Neuron (in vitro differentiated cells): ENCODE measurements at regions not wholly inside any gene's neighbourhood (a gene's known extent, or its start where the extent isn't known, plus 50 kb on each side); places are given as distances from the start of the nearest gene placed in this dataset.

ENCODE experiments used
- H2AFZ ChIP-seq: one replicate; pipeline ENCODE4 v1.6.1; 2013; ENCODE audit warnings: low read depth, mild to moderate bottlenecking, inconsistent platforms, low read length, moderate library complexity
- H3K27me3 ChIP-seq: one replicate; pipeline ENCODE4 v1.6.1; 2013; ENCODE audit warnings: low read length; ENCODE audit not compliant: insufficient read depth
- H3K36me3 ChIP-seq: one replicate; pipeline ENCODE4 v1.6.1; 2013; ENCODE audit warnings: low read length; ENCODE audit not compliant: insufficient read depth
- H3K4me1 ChIP-seq: one replicate; pipeline ENCODE4 v1.6.1; 2013; ENCODE audit warnings: low read length; ENCODE audit not compliant: insufficient read depth
- H3K4me3 ChIP-seq: 2 replicates; pipeline ENCODE4 v1.5.1; 2013; ENCODE audit warnings: mild to moderate bottlenecking, low read length, moderate library complexity
- H3K9me3 ChIP-seq: one replicate; pipeline ENCODE4 v1.6.1; 2013; ENCODE audit warnings: low read length

GRCh38 chr18:30591462-30591861, 451.1 kb downstream of the DSC3 start:
- Histone ChIP-seq H3K4me1 (no peaks in the 10 kb centered on the region), H3K4me3 (no peak overlapping the region), H3K36me3 (no peaks in the 10 kb centered on the region), H3K27me3 (no peaks in the 10 kb centered on the region), H3K9me3 (no peaks in the 10 kb centered on the region), H2AFZ (no peak overlapping the region)

- Histone ChIP-seq H3K27me3 (no peaks in the 10 kb centered on the region), H3K4me1 (no peaks in the 10 kb centered on the region), H3K4me3 (no peak overlapping the region), H2AFZ (no peak overlapping the region), H3K36me3 (no peaks in the 10 kb centered on the region), H3K9me3 (no peaks in the 10 kb centered on the region)
These were observed 453.8 kb downstream of the DSC3 start for GRCh38 chr18:30588673-30589164.

- H3K4me3 ChIP-seq: no peak overlapping the region
- H3K36me3 ChIP-seq: no peaks in the 10 kb centered on the region
- H2AFZ ChIP-seq: no peak overlapping the region
- no peaks in the 10 kb centered on the region for H3K4me1 ChIP-seq
- H3K27me3 ChIP-seq: no peaks in the 10 kb centered on the region
- H3K9me3 ChIP-seq: no peaks in the 10 kb centered on the region
These were observed 458.8 kb downstream of the DSC3 start for GRCh38 chr18:30583768-30584167.

GRCh38 chr18:30582078-30582477, 460.5 kb downstream of the DSC3 start:
- H3K4me3 ChIP-seq: no peak overlapping the region
- no peak overlapping the region for H2AFZ ChIP-seq
- no peaks in the 10 kb centered on the region for H3K9me3 ChIP-seq
- H3K4me1 ChIP-seq: no peaks in the 10 kb centered on the region
- H3K36me3 ChIP-seq: no peaks in the 10 kb centered on the region
- no peaks in the 10 kb centered on the region for H3K27me3 ChIP-seq

GRCh38 chr18:30578707-30579106, 463.8 kb downstream of the DSC3 start:
- Histone ChIP-seq H3K4me3 (no peak overlapping the region), H3K4me1 (no peaks in the 10 kb centered on the region), H3K36me3 (no peaks in the 10 kb centered on the region)

GRCh38 chr18:30572214-30572613, 470.3 kb downstream of the DSC3 start:
- no peak overlapping the region for H3K4me3 ChIP-seq
- no peak overlapping the region for H2AFZ ChIP-seq
- H3K4me1 ChIP-seq: no peaks in the 10 kb centered on the region
- H3K27me3 ChIP-seq: no peaks in the 10 kb centered on the region
- H3K9me3 ChIP-seq: no peaks in the 10 kb centered on the region
- H3K36me3 ChIP-seq: no peaks in the 10 kb centered on the region

More at GRCh38 chr18:30578707-30579106, 463.8 kb downstream of the DSC3 start:
- Histone ChIP-seq H3K9me3 (no peaks in the 10 kb centered on the region), H3K27me3 (no peaks in the 10 kb centered on the region), H2AFZ (no peak overlapping the region)

- no peaks in the 10 kb centered on the region for H3K4me1 ChIP-seq
- no peak overlapping the region for H3K4me3 ChIP-seq
- no peaks in the 10 kb centered on the region for H3K27me3 ChIP-seq
- no peaks in the 10 kb centered on the region for H3K9me3 ChIP-seq
- no peaks in the 10 kb centered on the region for H3K36me3 ChIP-seq
- H2AFZ ChIP-seq: no peak overlapping the region
These were observed 474.2 kb downstream of the DSC3 start for GRCh38 chr18:30568333-30568732.

GRCh38 chr18:30566877-30567276, 475.7 kb downstream of the DSC3 start:
- Histone ChIP-seq H3K27me3 (no peaks in the 10 kb centered on the region), H3K4me1 (no peaks in the 10 kb centered on the region), H3K4me3 (no peak overlapping the region), H3K36me3 (no peaks in the 10 kb centered on the region), H3K9me3 (no peaks in the 10 kb centered on the region), H2AFZ (no peak overlapping the region)

- Histone ChIP-seq H2AFZ (no peak overlapping the region), H3K36me3 (no peaks in the 10 kb centered on the region)
These were observed 480.3 kb downstream of the DSC3 start for GRCh38 chr18:30562231-30562630.

GRCh38 chr18:30556112-30556511, 486.4 kb downstream of the DSC3 start:
- Histone ChIP-seq H3K4me3 (no peak overlapping the region), H3K9me3 (no peaks in the 10 kb centered on the region), H3K4me1 (no peaks in the 10 kb centered on the region), H3K27me3 (no peaks in the 10 kb centered on the region), H3K36me3 (no peaks in the 10 kb centered on the region), H2AFZ (no peak overlapping the region)

More at GRCh38 chr18:30562231-30562630, 480.3 kb downstream of the DSC3 start:
- no peaks in the 10 kb centered on the region for H3K9me3 ChIP-seq
- H3K4me1 ChIP-seq: no peaks in the 10 kb centered on the region
- H3K4me3 ChIP-seq: no peak overlapping the region
- no peaks in the 10 kb centered on the region for H3K27me3 ChIP-seq

GRCh38 chr18:30545393-30545792, 497.1 kb downstream of the DSC3 start:
- Histone ChIP-seq H3K4me1 (no peaks in the 10 kb centered on the region), H2AFZ (no peak overlapping the region), H3K36me3 (no peaks in the 10 kb centered on the region)

GRCh38 chr18:30544141-30544540, 498.4 kb downstream of the DSC3 start:
- no peaks in the 10 kb centered on the region for H3K27me3 ChIP-seq
- H3K9me3 ChIP-seq: no peaks in the 10 kb centered on the region

More at GRCh38 chr18:30545393-30545792, 497.1 kb downstream of the DSC3 start:
- Histone ChIP-seq H3K27me3 (no peaks in the 10 kb centered on the region), H3K4me3 (no peak overlapping the region), H3K9me3 (no peaks in the 10 kb centered on the region)

GRCh38 chr18:30533716-30534115, 508.8 kb downstream of the DSC3 start:
- Histone ChIP-seq H3K4me3 (no peak overlapping the region), H3K4me1 (no peaks in the 10 kb centered on the region), H3K27me3 (no peaks in the 10 kb centered on the region), H3K9me3 (no peaks in the 10 kb centered on the region), H2AFZ (no peak overlapping the region), H3K36me3 (no peaks in the 10 kb centered on the region)

More at GRCh38 chr18:30544141-30544540, 498.4 kb downstream of the DSC3 start:
- no peak overlapping the region for H3K4me3 ChIP-seq
- no peak overlapping the region for H2AFZ ChIP-seq
- no peaks in the 10 kb centered on the region for H3K4me1 ChIP-seq
- H3K36me3 ChIP-seq: no peaks in the 10 kb centered on the region

- Histone ChIP-seq H3K4me3 (no peak overlapping the region), H3K4me1 (peaks cover 4% of the 10 kb centered on the region), H2AFZ (no peak overlapping the region), H3K36me3 (no peaks in the 10 kb centered on the region), H3K27me3 (no peaks in the 10 kb centered on the region), H3K9me3 (no peaks in the 10 kb centered on the region)
These were observed 514.6 kb downstream of the DSC3 start for GRCh38 chr18:30527917-30528316.
